BJ (cell line): ENCODE measurements at regions not wholly inside any gene's neighbourhood (a gene's known extent, or its start where the extent isn't known, plus 50 kb on each side); places are given as distances from the start of the nearest gene placed in this dataset.

Experiments
- CTCF ChIA-PET: fragments of 350-600 bp; formaldehyde crosslinking; extraction: SDS; loops from one replicate; lab custom pipeline; 2021; ENCODE audit warnings: antibody characterized with exemption, inconsistent platforms; lab: Yijun Ruan, JAX
- POLR2A ChIA-PET: fragments of 300-600 bp; sonication (Branson Sonifier 250); formaldehyde crosslinking; extraction: SDS; loops from one replicate; lab custom pipeline; 2021; ENCODE audit warnings: antibody characterized with exemption; lab: Charles Lee
- DNase-seq: peaks from one replicate; pipeline ENCODE4 v3.0.0-alpha.2; 2011; ENCODE audit warnings: low read depth
- H3K27me3 ChIP-seq: 2 replicates; pipeline ENCODE4 v1.6.0; 2011; ENCODE audit warnings: low read length; ENCODE audit not compliant: control insufficient read depth, insufficient read depth
- H3K36me3 ChIP-seq: 2 replicates; pipeline ENCODE4 v1.5.1; 2011; ENCODE audit warnings: low read length; ENCODE audit not compliant: control insufficient read depth, insufficient read depth
- H3K4me3 ChIP-seq: 2 replicates; pipeline ENCODE4 v1.5.1; 2011; ENCODE audit warnings: low read depth, mild to moderate bottlenecking, control low read depth, low read length
- TF ChIP-seq, protein P1 (sequence below): IDR thresholded peaks from 2 replicates; pipeline ENCODE4 v1.5.1; 2011; ENCODE audit warnings: low read depth, mild to moderate bottlenecking, control low read depth, inconsistent platforms, low read length, moderate library complexity; ENCODE audit not compliant: insufficient read depth

DNA sequence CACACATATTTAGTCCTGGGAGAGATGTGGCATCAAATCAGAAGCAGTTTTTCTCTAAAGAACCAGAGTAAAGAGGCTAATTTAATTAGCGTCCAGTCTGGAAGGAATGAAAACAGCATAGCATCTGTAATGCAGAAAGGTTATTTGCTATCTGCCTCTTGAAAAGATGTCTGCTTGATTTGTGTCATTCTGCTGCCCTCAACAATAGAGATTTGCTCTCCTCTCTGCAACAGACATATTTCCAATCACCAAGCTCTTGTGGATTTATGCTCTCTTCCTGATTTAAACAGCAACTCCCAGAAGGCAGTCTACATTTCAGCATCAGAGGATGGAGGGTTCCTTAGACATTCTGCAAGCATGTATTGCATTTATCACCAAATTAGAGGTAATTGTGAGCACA lies 53.5 kb upstream of the AKAP12 start:
- 0 out of 2 replicates have a peak, but pooled peaks cover 1% of the 10 kb centered on the region for H3K27me3 ChIP-seq
- POLR2A ChIA-PET = no interaction called here
- CTCF ChIA-PET = interaction anchor here (1.3 kb wide), 1 partner anchor 10 kb away, joined by 3 read pairs; no protein-coding TSS in a partner anchor
- no peak for DNase-seq
- TF ChIP-seq, protein P1, sequence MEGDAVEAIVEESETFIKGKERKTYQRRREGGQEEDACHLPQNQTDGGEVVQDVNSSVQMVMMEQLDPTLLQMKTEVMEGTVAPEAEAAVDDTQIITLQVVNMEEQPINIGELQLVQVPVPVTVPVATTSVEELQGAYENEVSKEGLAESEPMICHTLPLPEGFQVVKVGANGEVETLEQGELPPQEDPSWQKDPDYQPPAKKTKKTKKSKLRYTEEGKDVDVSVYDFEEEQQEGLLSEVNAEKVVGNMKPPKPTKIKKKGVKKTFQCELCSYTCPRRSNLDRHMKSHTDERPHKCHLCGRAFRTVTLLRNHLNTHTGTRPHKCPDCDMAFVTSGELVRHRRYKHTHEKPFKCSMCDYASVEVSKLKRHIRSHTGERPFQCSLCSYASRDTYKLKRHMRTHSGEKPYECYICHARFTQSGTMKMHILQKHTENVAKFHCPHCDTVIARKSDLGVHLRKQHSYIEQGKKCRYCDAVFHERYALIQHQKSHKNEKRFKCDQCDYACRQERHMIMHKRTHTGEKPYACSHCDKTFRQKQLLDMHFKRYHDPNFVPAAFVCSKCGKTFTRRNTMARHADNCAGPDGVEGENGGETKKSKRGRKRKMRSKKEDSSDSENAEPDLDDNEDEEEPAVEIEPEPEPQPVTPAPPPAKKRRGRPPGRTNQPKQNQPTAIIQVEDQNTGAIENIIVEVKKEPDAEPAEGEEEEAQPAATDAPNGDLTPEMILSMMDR = no peak
- H3K36me3 ChIP-seq = no peaks in the 10 kb centered on the region
- H3K4me3 ChIP-seq = no peak overlapping the region

DNA sequence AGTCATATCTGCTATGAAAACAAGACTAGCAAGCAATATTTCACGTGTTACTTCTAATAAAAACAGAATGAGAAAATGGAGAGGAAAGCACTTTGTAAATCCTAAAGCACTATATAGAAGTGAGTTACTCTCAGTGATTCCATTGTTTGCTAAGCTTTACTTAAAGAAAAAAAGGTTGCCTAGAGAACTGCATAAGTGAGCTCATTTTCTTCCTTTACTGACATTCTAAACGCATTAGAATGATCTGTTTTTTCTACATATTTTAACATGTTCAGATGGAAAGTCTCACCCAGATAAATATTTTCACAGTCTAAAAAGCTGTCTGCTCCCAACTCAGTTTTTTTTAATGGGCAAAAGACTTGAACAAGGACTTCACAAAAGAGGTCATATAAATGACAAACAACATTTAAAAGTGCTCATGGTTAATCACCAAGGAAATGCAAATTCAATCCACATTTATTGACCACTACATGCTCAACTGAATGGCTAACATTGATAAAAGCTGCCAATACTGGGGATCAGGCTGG lies 52.9 kb upstream of the AKAP12 start:
- CTCF ChIA-PET = interaction anchor here (1.3 kb wide), 1 partner anchor 9 kb away, joined by 3 read pairs; no protein-coding TSS in a partner anchor
- TF ChIP-seq, protein P1 = no peak
- Histone ChIP-seq H3K4me3 (no peak overlapping the region), H3K27me3 (0 out of 2 replicates have a peak, but pooled peaks cover 1% of the 10 kb centered on the region), H3K36me3 (no peaks in the 10 kb centered on the region)
- no peak for DNase-seq
- POLR2A ChIA-PET = no interaction called here
